GM19372 (cell line): ENCODE measurements at regions not wholly inside any gene's neighbourhood (a gene's known extent, or its start where the extent isn't known, plus 50 kb on each side); places are given as distances from the start of the nearest gene placed in this dataset.
"Not testable (repeated sequence)": the region's sequence is repeated elsewhere in the genome, so short reads cannot be mapped to it uniquely, and the experiment has no call there.

Experiments
- ATAC-seq: cut with Tn5 transposase; IDR thresholded peaks from one replicate; pipeline ENCODE4 v1.9.1; 2021; ENCODE audit warnings: mild to moderate bottlenecking, low read depth, moderate library complexity; ENCODE audit not compliant: unreplicated experiment

DNA sequence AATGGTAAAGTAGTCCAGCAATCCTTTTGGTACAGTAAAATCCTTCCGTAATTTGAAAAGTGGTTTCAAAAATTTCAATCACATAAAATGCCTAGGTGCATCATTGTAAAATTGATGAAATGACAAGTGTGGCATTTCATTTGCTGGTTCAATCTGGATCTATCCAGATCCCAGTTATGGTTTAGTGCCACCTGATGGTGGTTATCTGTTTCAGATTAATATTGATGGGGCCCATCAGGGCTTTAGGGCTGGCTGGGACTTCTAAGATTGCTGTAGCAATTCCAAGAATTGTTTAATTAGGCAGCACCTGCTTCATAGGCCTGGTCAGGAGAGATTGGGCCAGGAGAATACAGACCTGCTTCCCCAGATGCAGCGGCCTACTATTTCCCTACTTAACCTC, 55.5 kb upstream of the PIK3C3 start:
- no peak for ATAC-seq

DNA sequence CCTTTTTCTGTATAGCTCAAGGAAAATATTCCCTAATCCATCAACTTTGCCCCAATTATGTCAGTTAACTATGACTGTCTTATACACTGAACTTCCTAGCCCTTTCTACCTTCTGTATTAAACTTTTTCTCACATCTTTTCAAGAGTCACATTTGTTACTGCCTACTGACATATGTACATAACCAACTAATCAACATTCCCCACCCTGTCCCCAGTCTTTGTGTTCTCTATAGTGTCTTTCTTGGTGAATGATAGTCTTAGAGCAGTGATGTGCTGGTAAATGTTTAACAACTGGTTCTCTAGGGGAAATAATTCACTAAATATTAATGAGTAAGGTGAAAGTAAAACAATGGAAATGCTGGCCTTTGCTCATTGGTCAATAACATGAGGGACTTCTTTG, 61.6 kb upstream of the PIK3C3 start:
- no peak for ATAC-seq

GRCh38 chr18:41887100-41887499, 67.9 kb upstream of the PIK3C3 start:
- ATAC-seq: no peak

DNA sequence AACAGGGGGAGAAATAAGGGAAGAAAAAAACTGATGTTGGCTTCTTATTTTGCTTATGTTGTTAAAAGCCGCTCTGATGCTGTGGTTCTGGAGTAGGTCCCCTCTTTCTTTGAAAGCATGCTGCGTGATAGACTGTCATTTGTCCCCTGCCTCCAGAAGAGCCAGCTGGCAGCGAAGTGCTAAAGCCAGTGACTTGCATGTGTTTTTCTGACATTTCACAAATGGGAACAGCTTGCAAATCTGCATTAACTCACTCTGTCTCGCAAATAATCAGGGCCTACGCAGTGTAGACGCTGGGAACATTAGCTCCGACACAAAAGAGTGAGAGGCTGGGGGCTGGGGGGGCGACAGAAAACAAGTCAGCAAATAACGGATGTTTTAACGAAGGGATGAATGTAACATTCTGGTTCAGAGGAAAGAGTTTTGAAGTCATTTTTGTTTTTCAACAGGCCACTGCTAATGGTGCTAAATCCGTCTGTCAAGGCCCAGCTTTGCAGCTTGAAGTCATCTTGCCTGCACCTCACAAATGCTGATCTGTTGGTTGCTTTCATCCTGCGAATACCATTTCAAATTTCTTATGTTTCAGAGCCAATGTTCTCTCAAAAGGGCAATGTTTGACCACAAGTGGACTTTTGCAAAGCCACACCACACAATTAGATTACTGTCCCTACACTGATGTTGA, 68.8 kb upstream of the PIK3C3 start:
- no peak for ATAC-seq

DNA sequence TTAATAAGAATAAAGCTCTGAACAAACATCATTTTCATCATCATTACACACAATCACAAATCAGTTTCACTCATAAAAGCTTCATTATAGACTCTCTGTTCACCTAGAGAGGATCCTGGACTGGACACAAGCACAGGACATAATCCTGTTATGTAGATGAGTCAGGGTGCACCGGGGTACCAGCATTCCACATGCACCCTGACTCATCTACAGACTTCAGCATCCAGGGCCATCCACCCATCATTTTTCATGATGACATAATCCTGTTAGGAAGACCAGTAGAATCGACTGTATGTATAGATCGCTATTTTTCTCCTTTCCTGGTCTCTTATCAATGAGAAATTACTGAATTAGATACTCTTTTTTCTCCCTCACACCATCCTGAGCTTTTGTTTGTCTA, 73.7 kb upstream of the PIK3C3 start:
- ATAC-seq: no peak

DNA sequence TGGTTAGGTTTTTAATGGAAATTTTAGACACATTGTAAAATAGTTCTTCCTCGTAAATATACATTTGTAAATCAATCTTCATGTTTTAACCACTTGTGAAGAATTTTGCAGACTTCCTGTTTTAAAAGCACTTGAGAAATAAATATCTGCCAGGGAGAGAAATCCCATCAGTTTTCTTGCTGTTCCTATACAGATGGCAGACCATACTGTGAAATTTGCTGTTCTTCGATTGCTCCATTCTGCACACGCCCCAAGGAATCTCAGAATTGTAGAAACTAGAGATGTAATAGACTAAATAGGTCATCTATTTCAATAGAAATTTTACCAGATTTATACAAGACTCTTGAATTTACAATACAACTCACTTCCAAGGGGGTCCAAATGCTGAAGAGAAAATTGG, 75.8 kb upstream of the PIK3C3 start:
- ATAC-seq: no peak

DNA sequence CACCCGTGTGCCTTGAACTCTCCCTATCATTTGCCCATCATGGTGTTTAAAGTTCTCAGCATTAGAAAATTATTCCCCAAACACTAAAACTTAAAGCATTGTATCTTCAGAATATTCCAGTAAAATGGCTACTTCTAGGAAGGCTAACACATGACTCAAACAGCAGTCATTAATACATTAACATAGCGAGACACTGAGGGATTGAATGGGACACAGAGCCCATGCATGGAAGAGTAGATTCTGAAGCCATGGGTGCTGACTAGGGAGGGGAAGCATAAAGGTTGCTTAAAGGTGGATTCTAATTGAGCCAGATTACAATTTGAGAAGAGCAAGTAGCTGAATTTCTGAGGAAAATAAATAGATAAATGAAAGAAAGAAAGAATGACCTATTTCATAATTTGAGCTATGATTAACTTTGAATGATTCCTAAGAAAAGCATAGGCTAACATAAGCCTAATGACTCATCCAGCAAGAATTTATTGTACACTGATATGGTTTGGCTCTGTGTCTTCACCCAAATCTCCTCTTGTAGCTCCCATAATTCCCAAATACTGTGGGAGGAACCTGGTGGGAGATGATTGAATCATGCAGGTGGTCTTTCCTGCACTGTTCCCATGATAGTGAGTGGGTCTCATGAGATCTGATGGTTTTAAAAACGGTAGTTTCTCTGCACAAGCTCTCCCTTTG, 79.8 kb upstream of the PIK3C3 start:
- no peak for ATAC-seq

GRCh38 chr18:41873730-41874129, 81.3 kb upstream of the PIK3C3 start:
- no peak for ATAC-seq

GRCh38 chr18:41872206-41872605, 82.8 kb upstream of the PIK3C3 start:
- ATAC-seq: no peak

DNA sequence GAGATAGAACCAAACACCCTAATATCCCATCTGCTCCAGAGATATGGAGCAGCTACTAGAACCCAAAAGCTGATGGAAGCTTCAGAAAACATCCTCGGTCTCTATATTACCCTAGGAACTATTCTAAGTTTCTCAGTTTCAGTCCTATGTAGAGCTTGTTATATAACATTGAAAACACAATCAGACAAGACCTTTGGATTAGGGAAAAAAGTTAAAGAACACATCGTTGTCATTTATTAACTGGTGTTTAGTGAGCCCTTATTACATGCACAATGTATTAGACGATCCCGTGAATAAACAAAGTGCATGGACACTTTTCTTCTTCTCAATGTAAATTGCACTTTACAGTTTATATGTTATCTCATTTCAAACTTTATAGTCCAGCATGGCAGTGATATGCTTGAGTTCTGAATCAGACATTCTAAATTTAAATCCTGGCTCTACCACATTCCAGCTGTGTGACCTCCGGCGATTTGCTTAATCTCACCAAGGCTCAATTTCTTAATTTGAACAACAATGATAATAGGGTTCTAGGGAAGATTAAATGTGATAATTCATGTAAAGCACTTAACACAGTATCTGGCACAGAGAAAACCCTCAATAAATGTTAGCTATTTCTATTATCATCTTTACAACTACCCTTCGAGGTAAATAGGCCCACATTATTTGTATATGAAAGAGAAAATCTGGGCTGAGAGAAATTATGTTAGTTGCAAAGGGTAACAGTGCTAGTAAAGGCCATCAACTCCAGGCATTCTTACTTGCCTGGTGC, 83.6 kb upstream of the PIK3C3 start:
- no peak for ATAC-seq

DNA sequence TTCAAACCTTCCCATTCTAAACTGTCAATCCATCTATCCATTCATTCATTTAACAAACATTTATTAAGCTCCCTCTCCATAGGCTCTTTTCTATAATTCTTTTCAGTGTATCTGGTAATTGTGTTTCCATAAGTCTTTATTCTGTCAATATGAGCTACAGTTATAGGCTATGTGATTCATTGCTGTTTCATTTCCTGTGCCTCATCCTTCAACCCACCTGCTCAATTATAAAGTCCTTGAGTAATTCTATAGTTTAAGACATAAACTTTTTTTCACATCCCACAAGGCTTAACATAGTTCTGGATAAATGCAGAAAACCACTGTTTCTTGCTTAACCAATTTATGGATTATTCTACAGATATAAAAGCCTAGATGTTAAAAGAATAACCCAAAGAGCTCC, 84.2 kb upstream of the PIK3C3 start:
- no peak for ATAC-seq

DNA sequence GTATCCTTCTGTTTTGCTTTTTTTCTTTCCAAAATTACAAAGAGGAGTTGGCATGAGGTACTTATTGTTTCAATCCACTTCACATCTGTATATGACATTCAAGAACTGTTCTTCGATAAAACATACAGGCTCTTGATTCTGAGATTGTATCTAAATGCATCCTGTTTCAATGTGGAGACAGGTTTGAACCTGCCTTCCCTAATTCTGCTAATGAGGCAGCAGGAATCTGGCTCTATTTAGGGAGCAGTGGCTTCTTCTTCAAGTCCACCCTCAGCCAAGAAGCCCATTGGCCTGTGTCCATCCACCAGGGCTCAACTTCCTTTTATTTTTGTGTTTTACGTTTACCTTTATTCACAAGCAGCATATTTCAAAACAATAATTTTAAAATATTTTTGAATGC, 84.8 kb upstream of the PIK3C3 start:
- no peak for ATAC-seq

- ATAC-seq: not testable (repeated sequence)
Measured at GRCh38 chr18:41865796-41866195, 89.2 kb upstream of the PIK3C3 start.

DNA sequence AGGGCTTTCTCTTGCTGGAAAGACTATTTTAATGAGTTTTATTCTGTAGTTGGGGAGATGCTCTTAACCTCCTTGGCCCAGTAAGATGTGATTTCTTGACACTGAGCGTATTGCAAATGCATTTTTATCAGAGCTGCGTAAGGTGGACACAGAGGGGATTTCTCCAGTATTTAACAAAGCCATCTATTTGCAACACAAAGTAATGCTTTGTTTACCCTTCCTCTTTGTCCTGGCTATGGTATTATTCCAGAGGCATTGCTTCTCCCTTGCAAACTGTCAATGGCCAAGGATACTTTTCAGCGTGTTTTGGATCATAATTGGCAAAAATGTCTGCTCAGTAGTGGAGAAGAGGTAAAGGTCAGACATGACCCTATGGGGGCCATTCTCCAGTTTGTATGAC, 90.8 kb upstream of the PIK3C3 start:
- no peak for ATAC-seq

DNA sequence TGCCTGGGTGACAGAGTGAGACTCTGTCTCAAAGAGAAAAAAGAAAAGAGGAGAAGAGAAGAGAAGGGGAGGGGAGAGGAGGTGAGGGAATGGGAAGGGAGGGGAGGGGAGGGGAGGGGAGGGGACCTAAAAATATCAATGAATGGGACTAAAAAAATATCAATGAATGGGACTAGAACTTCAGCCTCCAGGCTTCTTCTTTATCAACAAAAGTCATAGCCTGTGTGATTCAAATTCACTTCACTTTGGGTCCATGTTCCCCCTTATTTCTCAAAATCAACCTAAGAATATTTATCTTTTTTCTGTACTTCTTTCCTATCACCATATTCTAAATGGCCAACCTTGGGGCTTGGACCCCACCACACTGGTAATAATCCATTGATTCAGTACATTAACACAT, 92.1 kb upstream of the PIK3C3 start:
- ATAC-seq: no peak

DNA sequence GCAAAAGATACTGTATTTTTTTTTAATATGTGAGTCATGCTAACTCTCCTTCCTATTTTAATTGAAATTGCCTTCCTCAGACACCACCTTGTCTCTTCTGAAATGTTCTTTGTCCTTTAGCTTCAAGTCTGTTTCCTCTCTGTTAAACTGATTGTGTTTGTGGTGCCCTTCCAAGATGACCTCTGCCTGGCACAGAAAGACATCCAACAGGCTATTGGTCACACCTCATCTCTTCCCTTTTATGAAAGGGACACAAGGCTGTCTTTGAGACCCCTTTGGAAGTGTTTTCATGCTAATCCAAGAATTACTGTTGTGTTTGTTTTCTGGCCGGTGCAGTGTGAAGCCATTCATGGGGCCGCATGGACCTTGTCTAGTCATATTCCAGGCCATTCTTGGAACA, 94.0 kb upstream of the PIK3C3 start:
- ATAC-seq: no peak

- no peak for ATAC-seq
Measured at GRCh38 chr18:41858761-41859555, 96.1 kb upstream of the PIK3C3 start.

DNA sequence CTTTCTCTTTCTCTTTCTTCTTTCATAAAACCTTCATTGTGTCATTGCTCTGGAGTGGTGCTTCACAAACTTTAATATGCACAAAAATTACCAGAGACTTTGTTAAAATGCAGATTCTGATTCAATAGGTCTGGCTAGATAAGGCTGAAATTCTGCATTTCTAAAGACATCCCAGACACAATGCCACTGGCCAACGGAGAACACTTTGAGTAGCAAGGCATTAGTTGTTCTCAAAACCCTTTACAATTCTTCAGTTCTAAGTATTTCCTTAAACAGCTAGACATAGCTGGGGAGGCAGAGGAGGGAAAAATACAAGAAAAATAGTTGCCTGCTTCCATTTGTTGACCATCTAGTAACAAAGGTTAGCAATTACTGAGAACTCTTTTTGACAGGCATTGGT, 101.8 kb upstream of the PIK3C3 start:
- no peak for ATAC-seq

DNA sequence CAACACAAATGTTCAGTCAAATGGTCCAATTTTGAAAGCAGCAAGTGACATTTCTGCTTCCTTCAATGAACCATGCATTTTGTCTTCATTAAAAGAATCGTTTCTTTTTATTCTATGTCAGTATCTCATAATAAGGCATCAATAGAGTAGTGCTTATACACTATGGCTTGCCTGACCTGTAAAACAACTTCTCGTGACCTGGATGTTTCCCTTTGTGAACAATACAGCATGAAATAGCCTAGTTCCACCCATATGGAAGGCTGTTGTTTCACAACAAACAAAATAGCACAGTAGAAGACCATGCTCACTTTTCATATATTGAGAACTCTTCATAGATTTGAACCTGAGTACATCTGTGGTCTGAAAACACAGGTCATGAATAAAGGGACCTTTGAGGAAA, 104.3 kb upstream of the PIK3C3 start:
- no peak for ATAC-seq

- ATAC-seq: no peak
Measured at GRCh38 chr18:41849632-41850031, 105.4 kb upstream of the PIK3C3 start.

DNA sequence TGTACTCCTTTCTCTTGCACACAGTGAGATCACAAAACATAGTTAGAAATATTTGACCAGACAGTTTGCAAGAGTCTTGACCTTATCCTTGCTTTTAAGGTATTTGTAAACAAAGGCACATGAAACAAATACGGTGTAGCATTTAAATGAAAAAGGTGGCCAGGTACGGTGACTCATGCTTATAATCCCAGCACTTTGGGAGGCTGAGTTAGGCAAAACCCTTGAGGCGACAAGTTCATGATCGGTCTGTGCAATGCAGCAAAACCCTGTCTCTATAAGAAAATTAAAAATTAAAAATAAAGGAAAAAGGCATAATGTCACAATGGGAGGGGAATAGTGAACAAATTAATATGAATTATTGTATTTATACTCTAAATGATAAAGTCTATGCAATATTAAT, 109.5 kb upstream of the PIK3C3 start:
- no peak for ATAC-seq
